H1 (cell line): ENCODE measurements at regions not wholly inside any gene's neighbourhood (a gene's known extent, or its start where the extent isn't known, plus 50 kb on each side); places are given as distances from the start of the nearest gene placed in this dataset.

Experiments
- CTCF ChIA-PET: fragments of 300-600 bp; sonication (Branson Sonifier 250); formaldehyde crosslinking; loops from one replicate; lab custom pipeline; 2021; ENCODE audit not compliant: partially characterized antibody; lab: Charles Lee
- POLR2A ChIA-PET: fragments of 300-600 bp; sonication (Branson Sonifier 250); formaldehyde crosslinking; loops from one replicate; lab custom pipeline; 2021; ENCODE audit warnings: inconsistent platforms; ENCODE audit not compliant: partially characterized antibody; lab: Charles Lee
- DNase-seq, 2 experiments: peaks; one replicate each; pipeline versions ENCODE4 v3.0.0 to v3.0.0-alpha.2; 2010 to 2022; ENCODE audit warnings: low spot score in 2 of 2, low read depth in 1 of 2, mixed read lengths in 1 of 2
- FAIRE-seq: peaks from 2 replicates; lab custom pipeline; 2011; peaks lifted over from hg19 to GRCh38; lab: Jason Lieb, UNC
- H2AFZ ChIP-seq: 2 replicates; pipeline ENCODE4 v1.8.1; 2012; ENCODE audit warnings: low read length, inconsistent platforms
- H2AK5ac ChIP-seq: 2 replicates; pipeline ENCODE4 v1.6.1; 2013; ENCODE audit warnings: low read depth, low read length
- H2BK120ac ChIP-seq: replicated peaks from 2 replicates; pipeline ENCODE3; 2013; ENCODE audit warnings: low read depth, low read length, inconsistent platforms
- H2BK12ac ChIP-seq: 2 replicates; pipeline ENCODE4 v1.6.1; 2013; ENCODE audit warnings: low read depth, low read length
- H2BK15ac ChIP-seq: 2 replicates; pipeline ENCODE4 v1.6.1; 2013; ENCODE audit warnings: low read length
- H2BK20ac ChIP-seq: 2 replicates; pipeline ENCODE4 v1.6.1; 2013; ENCODE audit warnings: low read length
- H2BK5ac ChIP-seq: 2 replicates; pipeline ENCODE4 v1.6.1; 2013; ENCODE audit warnings: low read depth, low read length
- H3K14ac ChIP-seq: 2 replicates; pipeline ENCODE4 v1.6.1; 2013; ENCODE audit warnings: inconsistent platforms; ENCODE audit not compliant: insufficient read length
- H3K18ac ChIP-seq: 2 replicates; pipeline ENCODE4 v1.6.1; 2013; ENCODE audit warnings: low read length; ENCODE audit errors: extremely low read depth
- H3K23ac ChIP-seq: 2 replicates; pipeline ENCODE4 v1.6.1; 2013; ENCODE audit warnings: inconsistent platforms; ENCODE audit not compliant: insufficient read length
- H3K23me2 ChIP-seq: 2 replicates; pipeline ENCODE4 v1.6.1; 2013; ENCODE audit warnings: low read depth, low read length
- H3K27ac ChIP-seq: 2 replicates; pipeline ENCODE4 v1.6.1; 2011; ENCODE audit warnings: low read depth, low read length, inconsistent platforms
- H3K27me3 ChIP-seq, 4 experiments: replicated peaks in 1 of 4; 1 replicate in 1 of 4; 2 replicates in 3 of 4; pipeline versions ENCODE4 v1.6.1 to v1.8.1; 2011 to 2013; ENCODE audit warnings: low read length in 3 of 4, mild to moderate bottlenecking in 3 of 4, inconsistent platforms in 2 of 4, mixed read lengths in 2 of 4, moderate library complexity in 1 of 4; ENCODE audit not compliant: control insufficient read depth in 3 of 4, insufficient read depth in 3 of 4; ENCODE audit errors: extremely low read depth in 1 of 4
- H3K36me3 ChIP-seq, 4 experiments: 2 replicates each; pipeline versions ENCODE4 v1.6.1 to v1.8.1; 2011 to 2013; ENCODE audit warnings: mild to moderate bottlenecking in 4 of 4, low read length in 3 of 4, moderate library complexity in 2 of 4, control low read depth in 1 of 4, inconsistent platforms in 1 of 4; ENCODE audit not compliant: insufficient read depth in 4 of 4, control insufficient read depth in 2 of 4
- H3K4ac ChIP-seq: replicated peaks from 2 replicates; pipeline ENCODE3; 2013; ENCODE audit warnings: low read length, low read depth, mixed read lengths, inconsistent platforms; ENCODE audit not compliant: insufficient read length
- H3K4me1 ChIP-seq, 4 experiments: replicated peaks in 1 of 4; 1 replicate in 1 of 4; 2 replicates in 3 of 4; pipeline versions ENCODE4 v1.6.1 to v1.8.1; 2011 to 2013; ENCODE audit warnings: low read length in 3 of 4, inconsistent platforms in 2 of 4, mixed read lengths in 1 of 4; ENCODE audit not compliant: insufficient read depth in 4 of 4, control insufficient read depth in 3 of 4
- H3K4me2 ChIP-seq, 2 experiments: 2 replicates each; pipeline versions ENCODE4 v1.6.1 to v1.8.1; 2011 to 2013; ENCODE audit warnings: low read depth in 2 of 2, low read length in 2 of 2, control low read depth in 1 of 2, inconsistent platforms in 1 of 2, mild to moderate bottlenecking in 1 of 2; ENCODE audit not compliant: insufficient read depth in 1 of 2
- H3K4me3 ChIP-seq, 4 experiments: fragments of 200-600, 300-600 bp in 1 of 4; sonication (generic), shearing (Covaris generic), sonication (Bioruptor Twin) in 1 of 4; 2 replicates each; pipeline versions ENCODE4 v1.5.1 to v1.8.1; 2011 to 2016; ENCODE audit warnings: low read length in 4 of 4, low read depth in 3 of 4, control low read depth in 2 of 4, inconsistent platforms in 2 of 4, mild to moderate bottlenecking in 2 of 4, mixed read lengths in 1 of 4, moderate library complexity in 1 of 4; ENCODE audit not compliant: insufficient read depth in 2 of 4; ENCODE audit errors: extremely low read depth in 1 of 4
- H3K56ac ChIP-seq: replicated peaks from 2 replicates; pipeline ENCODE3; 2013; ENCODE audit warnings: low read depth, mild to moderate bottlenecking, mixed read lengths, low read length, inconsistent platforms; ENCODE audit not compliant: insufficient read length
- H3K79me1 ChIP-seq: 2 replicates; pipeline ENCODE4 v1.6.1; 2013; ENCODE audit warnings: low read depth, low read length, control low read depth
- H3K79me2 ChIP-seq, 2 experiments: 2 replicates each; pipeline versions ENCODE4 v1.6.1 to v1.8.1; 2012 to 2013; ENCODE audit warnings: low read length in 2 of 2, mild to moderate bottlenecking in 2 of 2, inconsistent platforms in 1 of 2; ENCODE audit not compliant: insufficient read depth in 2 of 2, control insufficient read depth in 1 of 2
- H3K9ac ChIP-seq, 4 experiments: replicated peaks in 1 of 4; 1 replicate in 1 of 4; 2 replicates in 3 of 4; pipeline versions ENCODE4 v1.6.1 to v1.8.1; 2011 to 2013; ENCODE audit warnings: low read depth in 3 of 4, low read length in 3 of 4, control low read depth in 2 of 4, mild to moderate bottlenecking in 2 of 4, moderate library complexity in 2 of 4, inconsistent platforms in 1 of 4; ENCODE audit errors: extremely low read depth in 1 of 4
- H3K9me3 ChIP-seq, 2 experiments: 2 replicates each; pipeline versions ENCODE4 v1.6.1 to v1.8.1; 2012 to 2013; ENCODE audit warnings: mild to moderate bottlenecking in 2 of 2, moderate library complexity in 2 of 2, control low read depth in 1 of 2, inconsistent platforms in 1 of 2, low read depth in 1 of 2, low read length in 1 of 2, mixed read lengths in 1 of 2; ENCODE audit not compliant: insufficient read depth in 2 of 2
- H4K20me1 ChIP-seq, 2 experiments: replicated peaks in 1 of 2; 2 replicates each; pipeline versions ENCODE3 to v1.8.1; 2011 to 2013; ENCODE audit warnings: inconsistent platforms in 2 of 2, low read length in 2 of 2, mild to moderate bottlenecking in 1 of 2; ENCODE audit not compliant: insufficient read depth in 2 of 2, control insufficient read depth in 1 of 2
- H4K5ac ChIP-seq: 2 replicates; pipeline ENCODE4 v1.6.1; 2013; ENCODE audit warnings: low read length, low read depth, mixed read lengths, inconsistent platforms; ENCODE audit not compliant: insufficient read length
- H4K8ac ChIP-seq: 2 replicates; pipeline ENCODE4 v1.8.0; 2013; ENCODE audit warnings: mild to moderate bottlenecking, moderate library complexity, low read length, inconsistent platforms; ENCODE audit not compliant: insufficient read depth; ENCODE audit errors: extremely low read depth
- H4K91ac ChIP-seq: replicated peaks from 2 replicates; pipeline ENCODE3; 2013; ENCODE audit warnings: low read length, mixed read lengths, inconsistent platforms; ENCODE audit not compliant: insufficient read length
- GTF2F1 ChIP-seq: IDR thresholded peaks from 2 replicates; pipeline ENCODE4 v1.6.1; 2012; ENCODE audit warnings: low read depth, low read length, improper control_type of control experiment, borderline replicate concordance
- SIN3A ChIP-seq, 2 experiments: IDR thresholded peaks in 1 of 2; conservative IDR thresholded peaks in 1 of 2; 2 replicates each; pipeline ENCODE4 v1.6.1; 2011 to 2012; ENCODE audit warnings: low read length in 2 of 2, improper control_type of control experiment in 1 of 2, low read depth in 1 of 2, mild to moderate bottlenecking in 1 of 2
- TCF12 ChIP-seq: IDR thresholded peaks from 2 replicates; pipeline ENCODE4 v1.6.1; 2011; ENCODE audit warnings: low read depth, mild to moderate bottlenecking, low read length
- WGBS, 2 experiments: shearing (Covaris generic) in 1 of 2; methylation state at CpG; one replicate each; pipeline versions ENCODE4 v1.1.6 to v1.1.7; 2013 to 2015; ENCODE audit warnings: low lambda C conversion rate in 2 of 2, mixed read lengths in 2 of 2, inconsistent platforms in 1 of 2, low coverage in 1 of 2, missing lambda C conversion rate in 1 of 2; ENCODE audit not compliant: insufficient replicate concordance in 2 of 2, insufficient coverage in 1 of 2, insufficient read length in 1 of 2; ENCODE audit errors: extremely low coverage in 1 of 2, missing lambda C conversion rate in 1 of 2; 5-methylcytosine and 5-hydroxymethylcytosine counted together
- TF ChIP-seq, protein P1 (sequence below): IDR thresholded peaks from 2 replicates; pipeline ENCODE4 v1.6.1; 2012; ENCODE audit warnings: inconsistent platforms
- TF ChIP-seq, protein P2 (sequence below): IDR thresholded peaks from 2 replicates; pipeline ENCODE4 v1.6.1; 2011; ENCODE audit warnings: low read length, improper control_type of control experiment

DNA sequence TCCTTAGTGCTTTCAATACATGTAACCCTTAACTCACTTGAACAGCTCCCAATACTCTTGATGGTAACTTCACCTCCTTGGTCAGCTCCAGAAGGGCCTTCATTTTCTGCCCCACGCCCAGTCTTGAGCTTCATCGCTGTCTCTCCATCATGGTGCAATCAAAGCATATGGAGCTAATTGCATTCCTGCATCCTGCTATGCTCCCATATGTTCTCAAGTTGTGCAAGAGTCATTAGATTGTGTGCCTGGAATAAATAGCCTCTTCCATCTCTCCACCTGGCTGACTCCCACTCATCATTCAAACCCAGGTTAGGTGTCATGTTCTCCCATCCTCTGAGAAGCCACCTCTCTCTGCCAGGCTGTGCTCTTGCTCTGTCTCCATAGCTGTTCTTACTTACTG lies 364.5 kb upstream of the RGPD4 start:
- Histone ChIP-seq H2AFZ (no peak overlapping the region), H3K18ac (no peak overlapping the region), H4K91ac (no peak overlapping the region), H2BK15ac (no peak overlapping the region), H3K14ac (no peak overlapping the region), H3K79me2 (no peaks in the 10 kb centered on the region), H3K4me3 (no peak overlapping the region), H2BK5ac (no peak overlapping the region), H3K23me2 (no peaks in the 10 kb centered on the region), H3K4me1 (no peaks in the 10 kb centered on the region), H4K8ac (no peak overlapping the region), H3K27me3 (no peaks in the 10 kb centered on the region; a peak in 1 of 7 replicates), H3K56ac (no peak overlapping the region), H4K20me1 (no peaks in the 10 kb centered on the region), H2BK20ac (no peak overlapping the region), H3K9me3 (no peaks in the 10 kb centered on the region), H3K79me1 (no peaks in the 10 kb centered on the region), H3K36me3 (no peaks in the 10 kb centered on the region), H4K5ac (no peak overlapping the region), H3K27ac (no peak overlapping the region), H2AK5ac (no peak overlapping the region), H3K23ac (no peak overlapping the region), H2BK12ac (no peak overlapping the region), H3K4me2 (no peak overlapping the region), H3K4ac (no peak overlapping the region), H2BK120ac (no peak overlapping the region), H3K9ac (no peak overlapping the region)
- FAIRE-seq = no peak
- DNase-seq = no peak
- ChIA-PET POLR2A (no interaction called here), CTCF (no interaction called here)
- 96% methylated on average over 2 of the region's 2 CpGs; no CpG with 5 or more reads in 1 of the 2 experiments for WGBS, 2 experiments
- TF ChIP-seq, protein P1, sequence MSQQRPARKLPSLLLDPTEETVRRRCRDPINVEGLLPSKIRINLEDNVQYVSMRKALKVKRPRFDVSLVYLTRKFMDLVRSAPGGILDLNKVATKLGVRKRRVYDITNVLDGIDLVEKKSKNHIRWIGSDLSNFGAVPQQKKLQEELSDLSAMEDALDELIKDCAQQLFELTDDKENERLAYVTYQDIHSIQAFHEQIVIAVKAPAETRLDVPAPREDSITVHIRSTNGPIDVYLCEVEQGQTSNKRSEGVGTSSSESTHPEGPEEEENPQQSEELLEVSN = no peak
- TF ChIP-seq GTF2F1 (no peak), TCF12 (no peak), SIN3A (conservative IDR thresholded peaks at IDR 0.05 in 1 of 2, IDR thresholded peaks at IDR 0.05 in 1 of 2; ENCODE audit: low read depth in 1 of 2, low read length in 2 of 2) (no peak)
- TF ChIP-seq, protein P2, sequence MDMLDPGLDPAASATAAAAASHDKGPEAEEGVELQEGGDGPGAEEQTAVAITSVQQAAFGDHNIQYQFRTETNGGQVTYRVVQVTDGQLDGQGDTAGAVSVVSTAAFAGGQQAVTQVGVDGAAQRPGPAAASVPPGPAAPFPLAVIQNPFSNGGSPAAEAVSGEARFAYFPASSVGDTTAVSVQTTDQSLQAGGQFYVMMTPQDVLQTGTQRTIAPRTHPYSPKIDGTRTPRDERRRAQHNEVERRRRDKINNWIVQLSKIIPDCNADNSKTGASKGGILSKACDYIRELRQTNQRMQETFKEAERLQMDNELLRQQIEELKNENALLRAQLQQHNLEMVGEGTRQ = no peak
